ENCODE measurements at regions not wholly inside any gene's neighbourhood (a gene's known extent, or its start where the extent isn't known, plus 50 kb on each side); places are given as distances from the start of the nearest gene placed in this dataset.

DNA sequence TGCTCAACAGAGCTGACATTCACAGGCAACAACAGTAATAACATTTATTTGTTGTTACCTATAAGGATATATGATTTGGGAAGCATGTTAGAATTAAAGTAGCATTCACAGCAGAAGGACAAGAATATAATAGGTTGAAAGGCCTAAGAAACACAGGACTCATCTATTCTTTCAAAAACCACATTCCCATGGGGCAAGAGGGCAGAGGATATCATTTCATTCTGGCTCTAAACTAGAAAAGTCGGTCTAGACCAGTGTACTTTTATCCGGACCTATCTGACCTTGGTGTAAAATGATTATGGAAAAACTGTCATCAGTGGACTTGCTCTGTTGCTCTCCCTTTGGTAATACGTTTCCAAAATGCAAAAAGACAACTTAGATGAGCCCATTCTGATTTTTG, 914.7 kb upstream of the CITED2 start:
- TF ChIP-seq EZH2phosphoT487 (IDR thresholded peaks at IDR 0.05) (no peak), EZH2 (IDR thresholded peaks at IDR 0.05) (no peak)
- TF ChIP-seq, protein P1, sequence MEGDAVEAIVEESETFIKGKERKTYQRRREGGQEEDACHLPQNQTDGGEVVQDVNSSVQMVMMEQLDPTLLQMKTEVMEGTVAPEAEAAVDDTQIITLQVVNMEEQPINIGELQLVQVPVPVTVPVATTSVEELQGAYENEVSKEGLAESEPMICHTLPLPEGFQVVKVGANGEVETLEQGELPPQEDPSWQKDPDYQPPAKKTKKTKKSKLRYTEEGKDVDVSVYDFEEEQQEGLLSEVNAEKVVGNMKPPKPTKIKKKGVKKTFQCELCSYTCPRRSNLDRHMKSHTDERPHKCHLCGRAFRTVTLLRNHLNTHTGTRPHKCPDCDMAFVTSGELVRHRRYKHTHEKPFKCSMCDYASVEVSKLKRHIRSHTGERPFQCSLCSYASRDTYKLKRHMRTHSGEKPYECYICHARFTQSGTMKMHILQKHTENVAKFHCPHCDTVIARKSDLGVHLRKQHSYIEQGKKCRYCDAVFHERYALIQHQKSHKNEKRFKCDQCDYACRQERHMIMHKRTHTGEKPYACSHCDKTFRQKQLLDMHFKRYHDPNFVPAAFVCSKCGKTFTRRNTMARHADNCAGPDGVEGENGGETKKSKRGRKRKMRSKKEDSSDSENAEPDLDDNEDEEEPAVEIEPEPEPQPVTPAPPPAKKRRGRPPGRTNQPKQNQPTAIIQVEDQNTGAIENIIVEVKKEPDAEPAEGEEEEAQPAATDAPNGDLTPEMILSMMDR (IDR thresholded peaks at IDR 0.05), result no peak
- H3F3A ChIP-seq (ENCODE audit: low read depth), result no peaks in the 10 kb centered on the region
- H3K36me3 Mint-ChIP-seq, result peaks cover 2% of the 10 kb centered on the region
- H3K9me3 ChIP-seq (ENCODE audit: low read depth), result no peaks in the 10 kb centered on the region
- no peak overlapping the region for H3K4me2 ChIP-seq
- no peaks in the 10 kb centered on the region for H4K20me1 ChIP-seq (ENCODE audit: low read depth)
- no peaks in the 10 kb centered on the region for H3K36me3 ChIP-seq
- H3K27ac ChIP-seq, result no peak overlapping the region
- no peak overlapping the region for H3K4me3 Mint-ChIP-seq
- no peak for DNase-seq (ENCODE audit: low spot score)
- no peak overlapping the region for H2AFZ ChIP-seq (replicated peaks)
- no peaks in the 10 kb centered on the region for H3K27me3 ChIP-seq
- no peak overlapping the region for H3K27ac Mint-ChIP-seq
- no peak overlapping the region for H3K9ac ChIP-seq
- peaks cover 3% of the 10 kb centered on the region for H3K9me3 Mint-ChIP-seq
- H3K4me1 Mint-ChIP-seq, result peaks cover 8% of the 10 kb centered on the region
- no peaks in the 10 kb centered on the region for H3K27me3 Mint-ChIP-seq (ENCODE audit: insufficient read depth, low read depth)
- H3K4me3 ChIP-seq, result no peak overlapping the region
- H3K4me1 ChIP-seq, result no peaks in the 10 kb centered on the region
- no peaks in the 10 kb centered on the region for H3K79me2 ChIP-seq (ENCODE audit: low read depth)

DNA sequence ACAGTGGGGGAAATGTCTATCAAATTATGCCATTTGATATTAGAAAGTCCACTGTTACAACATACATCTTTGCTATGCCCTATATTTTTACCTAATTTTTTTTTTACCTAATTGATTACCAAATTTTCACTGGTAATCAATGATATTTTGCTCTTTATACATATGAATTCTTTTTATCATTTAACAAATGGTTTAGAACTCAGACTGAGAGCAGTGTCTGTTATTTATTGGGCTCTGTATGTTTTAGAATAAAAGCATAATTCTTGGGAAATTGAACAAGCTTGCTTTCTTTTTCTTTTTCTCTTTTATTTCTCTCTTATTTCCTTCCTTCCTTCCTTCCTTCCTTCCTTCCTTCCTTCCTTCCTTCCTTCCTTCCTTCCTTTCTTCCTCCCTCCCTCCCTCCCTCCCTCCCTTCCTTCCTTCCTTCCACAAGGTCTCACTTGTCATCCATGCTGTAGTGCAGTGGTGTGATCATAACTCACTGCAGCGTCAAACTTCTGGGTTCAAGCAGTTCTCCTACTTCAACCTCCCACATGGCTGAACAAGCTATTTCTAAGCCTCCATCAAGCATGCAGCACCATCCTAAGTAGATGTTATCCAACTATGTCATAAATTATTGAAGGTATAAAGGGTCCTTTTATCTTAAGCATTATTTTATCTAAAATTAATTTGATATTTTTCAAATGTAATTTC, 911.7 kb upstream of the CITED2 start:
- H3K4me1 ChIP-seq, result no peaks in the 10 kb centered on the region
- H3K4me3 Mint-ChIP-seq, result no peak overlapping the region
- H3K27ac Mint-ChIP-seq, result no peak overlapping the region
- H2AFZ ChIP-seq (replicated peaks), result no peak overlapping the region
- H3F3A ChIP-seq (ENCODE audit: low read depth), result no peaks in the 10 kb centered on the region
- no peak overlapping the region for H3K27ac ChIP-seq
- H4K20me1 ChIP-seq (ENCODE audit: low read depth), result no peaks in the 10 kb centered on the region
- H3K4me2 ChIP-seq, result no peak overlapping the region
- no peaks in the 10 kb centered on the region for H3K9me3 ChIP-seq (ENCODE audit: low read depth)
- no peak overlapping the region for H3K9ac ChIP-seq
- H3K4me1 Mint-ChIP-seq, result peaks cover 8% of the 10 kb centered on the region
- TF ChIP-seq, protein P1 (IDR thresholded peaks at IDR 0.05), result no peak
- TF ChIP-seq EZH2 (IDR thresholded peaks at IDR 0.05) (no peak), EZH2phosphoT487 (IDR thresholded peaks at IDR 0.05) (no peak)
- no peaks in the 10 kb centered on the region for H3K79me2 ChIP-seq (ENCODE audit: low read depth)
- DNase-seq (ENCODE audit: low spot score), result no peak
- H3K27me3 ChIP-seq, result no peaks in the 10 kb centered on the region
- H3K9me3 Mint-ChIP-seq, result no peaks in the 10 kb centered on the region
- H3K36me3 Mint-ChIP-seq, result no peaks in the 10 kb centered on the region
- H3K4me3 ChIP-seq, result no peak overlapping the region
- no peaks in the 10 kb centered on the region for H3K27me3 Mint-ChIP-seq (ENCODE audit: insufficient read depth, low read depth)
- no peaks in the 10 kb centered on the region for H3K36me3 ChIP-seq

DNA sequence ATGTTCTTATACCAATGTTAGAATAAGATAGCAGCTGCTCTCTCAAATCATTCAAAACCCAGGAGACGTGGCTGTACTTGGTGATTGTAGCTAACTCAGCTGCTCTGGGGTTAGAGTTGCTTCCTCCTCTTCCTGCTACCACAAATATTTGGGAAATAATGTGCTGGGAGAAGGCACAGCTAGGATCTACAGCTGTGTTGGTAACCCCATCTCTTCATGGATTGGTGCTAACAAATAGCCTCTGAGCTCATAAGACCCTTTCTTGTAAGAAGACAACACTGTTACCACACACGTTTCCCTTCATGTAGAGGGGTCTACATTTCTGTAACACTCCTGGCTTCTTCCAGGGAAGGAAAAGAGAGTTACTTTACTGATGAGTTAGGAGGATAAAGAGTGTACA, 911.0 kb upstream of the CITED2 start:
- Histone ChIP-seq H3K4me1 (no peaks in the 10 kb centered on the region), H3K27me3 (no peaks in the 10 kb centered on the region), H3K79me2 (ENCODE audit: low read depth) (no peaks in the 10 kb centered on the region), H3K27ac (no peak overlapping the region), H2AFZ (replicated peaks) (peak overlapping the region; percentile 83), H4K20me1 (ENCODE audit: low read depth) (no peaks in the 10 kb centered on the region), H3K4me3 (no peak overlapping the region), H3K36me3 (no peaks in the 10 kb centered on the region), H3K9ac (no peak overlapping the region), H3K4me2 (no peak overlapping the region), H3F3A (ENCODE audit: low read depth) (no peaks in the 10 kb centered on the region), H3K9me3 (ENCODE audit: low read depth) (no peaks in the 10 kb centered on the region)
- Mint-ChIP-seq H3K27me3 (ENCODE audit: insufficient read depth, low read depth) (no peaks in the 10 kb centered on the region), H3K9me3 (no peaks in the 10 kb centered on the region), H3K4me3 (no peak overlapping the region), H3K27ac (no peak overlapping the region), H3K4me1 (peaks cover 8% of the 10 kb centered on the region), H3K36me3 (no peaks in the 10 kb centered on the region)
- no peak for DNase-seq (ENCODE audit: low spot score)
- TF ChIP-seq EZH2 (IDR thresholded peaks at IDR 0.05) (no peak), EZH2phosphoT487 (IDR thresholded peaks at IDR 0.05) (no peak)
- TF ChIP-seq, protein P1 (IDR thresholded peaks at IDR 0.05), result no peak
